IMR-90 (cell line): ENCODE measurements at regions not wholly inside any gene's neighbourhood (a gene's known extent, or its start where the extent isn't known, plus 50 kb on each side); places are given as distances from the start of the nearest gene placed in this dataset.
"Not testable (repeated sequence)": the region's sequence is repeated elsewhere in the genome, so short reads cannot be mapped to it uniquely, and the experiment has no call there.

ENCODE experiments used
- ATAC-seq: fragments of 200-7000 bp; cut with Tn5 transposase; 2 replicates; pipeline ENCODE4 v1.9.1; 2020; ENCODE audit warnings: low read depth, mild to moderate bottlenecking, moderate library complexity
- BruUV-seq: library from RNA; stranded (reverse); fragments of 400-500 nt; replicated peaks from 2 replicates; lab custom pipeline; 2021; lab: Mats Ljungman, UMichigan
- CTCF ChIA-PET: fragments of 300-600 bp; formaldehyde crosslinking; extraction: SDS; loops from one replicate; lab custom pipeline; 2021; ENCODE audit warnings: antibody characterized with exemption; lab: Yijun Ruan, JAX
- POLR2A ChIA-PET: fragments of 300-600 bp; sonication (Branson Sonifier 250); formaldehyde crosslinking; loops from one replicate; lab custom pipeline; 2022; ENCODE audit warnings: antibody characterized with exemption; ENCODE audit not compliant: unreplicated experiment; lab: Charles Lee
- DNase-seq: peaks from one replicate; pipeline ENCODE4 v3.0.0; 2013
- H2AFZ ChIP-seq: replicated peaks from 2 replicates; pipeline ENCODE3; 2013; ENCODE audit warnings: low read length, mild to moderate bottlenecking; ENCODE audit not compliant: poor library complexity
- H2AK5ac ChIP-seq: 2 replicates; pipeline ENCODE4 v1.6.1; 2013; ENCODE audit warnings: low read depth, low read length, inconsistent platforms
- H2AK9ac ChIP-seq: replicated peaks from 2 replicates; pipeline ENCODE3; 2013; ENCODE audit warnings: mild to moderate bottlenecking, low read depth, low read length, moderate library complexity; ENCODE audit not compliant: poor library complexity
- H2BK120ac ChIP-seq: 2 replicates; pipeline ENCODE4 v1.6.1; 2013; ENCODE audit warnings: low read depth, low read length, inconsistent platforms
- H2BK15ac ChIP-seq: 3 replicates; pipeline ENCODE4 v1.6.1; 2013; ENCODE audit warnings: low read depth, low read length, inconsistent platforms
- H2BK20ac ChIP-seq: 2 replicates; pipeline ENCODE4 v1.6.1; 2013; ENCODE audit warnings: low read depth, mild to moderate bottlenecking, inconsistent platforms, low read length, moderate library complexity
- H2BK5ac ChIP-seq: 2 replicates; pipeline ENCODE4 v1.6.1; 2013; ENCODE audit warnings: mild to moderate bottlenecking, low read depth, low read length, inconsistent platforms; ENCODE audit not compliant: poor library complexity, severe bottlenecking
- H3K14ac ChIP-seq: replicated peaks from 2 replicates; pipeline ENCODE4 v1.6.1; 2013; ENCODE audit warnings: low read depth, low read length, inconsistent platforms
- H3K18ac ChIP-seq: 2 replicates; pipeline ENCODE4 v1.6.1; 2013; ENCODE audit warnings: low read depth, low read length, control low read depth
- H3K23ac ChIP-seq: 2 replicates; pipeline ENCODE4 v1.6.1; 2013; ENCODE audit warnings: low read depth, low read length, inconsistent platforms
- H3K27ac ChIP-seq: 2 replicates; pipeline ENCODE4 v1.5.1; 2013; ENCODE audit warnings: mild to moderate bottlenecking, control low read depth, low read length; ENCODE audit not compliant: insufficient read depth
- H3K27me3 ChIP-seq: 2 replicates; pipeline ENCODE4 v1.6.1; 2013; ENCODE audit warnings: low read length; ENCODE audit not compliant: control insufficient read depth, insufficient read depth
- H3K36me3 ChIP-seq: 2 replicates; pipeline ENCODE4 v1.6.1; 2013; ENCODE audit warnings: low read length, mixed read lengths; ENCODE audit not compliant: control insufficient read depth, insufficient read depth
- H3K4ac ChIP-seq: 2 replicates; pipeline ENCODE4 v1.6.1; 2013; ENCODE audit warnings: low read depth, low read length, inconsistent platforms
- H3K4me1 ChIP-seq: 2 replicates; pipeline ENCODE4 v1.6.1; 2013; ENCODE audit warnings: low read length, mixed read lengths; ENCODE audit not compliant: control insufficient read depth, insufficient read depth
- H3K4me2 ChIP-seq: 2 replicates; pipeline ENCODE4 v1.6.1; 2013; ENCODE audit warnings: low read depth, mild to moderate bottlenecking, control low read depth, low read length, moderate library complexity
- H3K4me3 ChIP-seq: 2 replicates; pipeline ENCODE4 v1.5.1; 2013; ENCODE audit warnings: low read depth, mild to moderate bottlenecking, control low read depth, low read length, moderate library complexity; ENCODE audit not compliant: insufficient read depth
- H3K56ac ChIP-seq: 2 replicates; pipeline ENCODE4 v1.6.1; 2013; ENCODE audit warnings: low read length, inconsistent platforms; ENCODE audit not compliant: insufficient read depth; ENCODE audit errors: extremely low read depth
- H3K79me1 ChIP-seq, 2 experiments: 2 replicates each; pipeline ENCODE4 v1.6.1; 2013; ENCODE audit warnings: low read length in 2 of 2, inconsistent platforms in 1 of 2, low read depth in 1 of 2
- H3K9ac ChIP-seq: 2 replicates; pipeline ENCODE4 v1.6.1; 2013; ENCODE audit warnings: low read depth, low read length, control low read depth
- H3K9me1 ChIP-seq: 2 replicates; pipeline ENCODE4 v1.6.1; 2013; ENCODE audit warnings: low read length, inconsistent platforms; ENCODE audit not compliant: insufficient read depth
- H3K9me3 ChIP-seq: 2 replicates; pipeline ENCODE4 v1.6.1; 2013; ENCODE audit warnings: low read length; ENCODE audit not compliant: control insufficient read depth, insufficient read depth
- H4K20me1 ChIP-seq: 2 replicates; pipeline ENCODE4 v1.6.1; 2013; ENCODE audit warnings: low read length, inconsistent platforms; ENCODE audit not compliant: insufficient read depth
- H4K5ac ChIP-seq: 2 replicates; pipeline ENCODE4 v1.6.1; 2013; ENCODE audit warnings: mild to moderate bottlenecking, low read depth, low read length, control low read depth
- H4K8ac ChIP-seq, 2 experiments: 2 replicates each; pipeline ENCODE4 v1.6.1; 2013; ENCODE audit warnings: low read depth in 2 of 2, low read length in 2 of 2, control low read depth in 1 of 2, inconsistent platforms in 1 of 2
- H4K91ac ChIP-seq: 2 replicates; pipeline ENCODE4 v1.6.1; 2013; ENCODE audit warnings: low read depth, low read length, inconsistent platforms; ENCODE audit not compliant: insufficient read depth
- dilution Hi-C: fragments of 300-500 bp; cut with HindIII; formaldehyde crosslinking; loops from one replicate; pipeline ENCODE4 v1.14.3; 2018; ENCODE audit warnings: low sequenced_read_pairs; ENCODE audit not compliant: unreplicated experiment
- in situ Hi-C: fragments of 300-500 bp; cut with MboI; formaldehyde crosslinking; loops from 3 replicates; pipeline ENCODE4 v1.14.3; 2019; ENCODE audit warnings: low sequenced_read_pairs, inconsistent platforms, mixed read lengths
- intact Hi-C: fragments of 100-400 bp; cut with micrococcal nuclease; formaldehyde crosslinking; loops from 2 replicates; pipeline ENCODE4 v1.10.0; 2022

DNA sequence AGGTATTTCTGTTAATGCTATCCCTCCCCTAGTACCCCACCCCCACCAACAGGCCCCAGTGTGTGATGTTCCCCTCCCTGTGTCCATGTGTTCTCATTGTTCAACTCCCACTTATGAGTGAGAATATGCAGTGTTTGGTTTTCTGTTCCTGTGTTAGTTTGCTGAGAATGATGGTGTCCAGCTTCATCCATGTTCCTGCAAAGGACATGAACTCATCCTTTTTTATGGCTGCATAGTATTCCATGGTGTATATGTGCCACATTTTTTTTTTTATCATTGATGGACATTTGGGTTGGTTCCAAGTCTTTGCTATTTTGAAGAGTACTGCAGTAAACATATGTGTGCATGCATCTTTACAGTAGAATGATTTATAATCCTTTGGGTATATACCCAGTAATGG, 430.5 kb upstream of the CD180 start:
- POLR2A ChIA-PET, H2BK20ac ChIP-seq, H3K4me2 ChIP-seq, dilution Hi-C loops, H3K56ac ChIP-seq, H4K91ac ChIP-seq, H3K36me3 ChIP-seq, ATAC-seq, H3K4ac ChIP-seq, H3K18ac ChIP-seq, H2AFZ ChIP-seq, BruUV-seq, H3K4me1 ChIP-seq, in situ Hi-C loops, H2AK9ac ChIP-seq, H4K5ac ChIP-seq, H3K27ac ChIP-seq, H3K9me1 ChIP-seq, H3K27me3 ChIP-seq, CTCF ChIA-PET, intact Hi-C loops, H2BK120ac ChIP-seq, H4K20me1 ChIP-seq, H3K9me3 ChIP-seq, H3K4me3 ChIP-seq, H2BK5ac ChIP-seq, H2AK5ac ChIP-seq, H4K8ac ChIP-seq, H2BK15ac ChIP-seq, H3K23ac ChIP-seq, DNase-seq, H3K79me1 ChIP-seq, H3K14ac ChIP-seq, H3K9ac ChIP-seq: not testable (repeated sequence)
